Progenitor cell of endocrine pancreas (in vitro differentiated cells): ENCODE measurements at regions not wholly inside any gene's neighbourhood (a gene's known extent, or its start where the extent isn't known, plus 50 kb on each side); places are given as distances from the start of the nearest gene placed in this dataset.

Source experiments
- DNase-seq: peaks from one replicate; pipeline ENCODE4 v3.0.0; 2021; ENCODE audit warnings: low spot score; ENCODE audit not compliant: unreplicated experiment
- H3K27ac Mint-ChIP-seq: 2 replicates; pipeline ENCODE4 v1.8.0; 2021; ENCODE audit warnings: mild to moderate bottlenecking, moderate library complexity, mixed read lengths
- H3K27me3 Mint-ChIP-seq: 2 replicates; pipeline ENCODE4 v1.8.0; 2021; ENCODE audit warnings: mixed read lengths
- H3K36me3 Mint-ChIP-seq: 2 replicates; pipeline ENCODE4 v1.8.0; 2022; ENCODE audit warnings: mixed read lengths; ENCODE audit not compliant: insufficient read depth
- H3K4me1 Mint-ChIP-seq: 2 replicates; pipeline ENCODE4 v1.8.0; 2021; ENCODE audit warnings: low read depth, mixed read lengths
- H3K4me3 Mint-ChIP-seq: 2 replicates; pipeline ENCODE4 v1.8.0; 2021; ENCODE audit warnings: low read depth, mild to moderate bottlenecking, moderate library complexity, mixed read lengths
- H3K9me3 Mint-ChIP-seq: 2 replicates; pipeline ENCODE4 v1.8.0; 2021; ENCODE audit warnings: low read depth, mixed read lengths
- TF ChIP-seq, protein P1 (sequence below): fragments of 200-600 bp; sonication (generic); IDR thresholded peaks from one replicate; pipeline ENCODE4 v1.5.0; 2021; ENCODE audit warnings: antibody characterized with exemption, mild to moderate bottlenecking; ENCODE audit not compliant: unreplicated experiment

DNA sequence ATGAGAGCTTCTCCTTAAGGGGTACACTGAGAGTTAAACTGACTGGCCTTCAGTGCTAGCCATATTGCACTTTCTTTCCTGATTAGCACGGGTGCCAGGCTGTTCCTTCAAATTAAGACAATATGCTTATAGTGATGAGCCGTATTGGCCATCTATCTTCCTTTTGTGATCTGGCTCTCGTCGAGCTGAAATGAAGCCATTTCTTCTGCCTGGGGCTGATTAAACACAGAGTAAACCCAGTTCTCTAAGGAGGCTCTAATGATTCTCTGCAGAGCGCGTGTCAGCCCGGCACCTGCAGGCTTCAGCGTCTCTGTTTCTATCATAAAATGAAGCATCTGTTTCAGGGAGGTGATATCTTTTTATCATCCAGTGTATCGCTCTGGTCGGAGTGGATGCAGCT is 107.5 kb upstream of the NR2F2 start:
- Mint-ChIP-seq H3K9me3 (no peaks in the 10 kb centered on the region), H3K36me3 (no peaks in the 10 kb centered on the region), H3K27ac (no peak overlapping the region), H3K4me1 (peaks cover 4% of the 10 kb centered on the region), H3K4me3 (no peak overlapping the region), H3K27me3 (peaks cover 10% of the 10 kb centered on the region)
- DNase-seq: no peak
- TF ChIP-seq, protein P1, sequence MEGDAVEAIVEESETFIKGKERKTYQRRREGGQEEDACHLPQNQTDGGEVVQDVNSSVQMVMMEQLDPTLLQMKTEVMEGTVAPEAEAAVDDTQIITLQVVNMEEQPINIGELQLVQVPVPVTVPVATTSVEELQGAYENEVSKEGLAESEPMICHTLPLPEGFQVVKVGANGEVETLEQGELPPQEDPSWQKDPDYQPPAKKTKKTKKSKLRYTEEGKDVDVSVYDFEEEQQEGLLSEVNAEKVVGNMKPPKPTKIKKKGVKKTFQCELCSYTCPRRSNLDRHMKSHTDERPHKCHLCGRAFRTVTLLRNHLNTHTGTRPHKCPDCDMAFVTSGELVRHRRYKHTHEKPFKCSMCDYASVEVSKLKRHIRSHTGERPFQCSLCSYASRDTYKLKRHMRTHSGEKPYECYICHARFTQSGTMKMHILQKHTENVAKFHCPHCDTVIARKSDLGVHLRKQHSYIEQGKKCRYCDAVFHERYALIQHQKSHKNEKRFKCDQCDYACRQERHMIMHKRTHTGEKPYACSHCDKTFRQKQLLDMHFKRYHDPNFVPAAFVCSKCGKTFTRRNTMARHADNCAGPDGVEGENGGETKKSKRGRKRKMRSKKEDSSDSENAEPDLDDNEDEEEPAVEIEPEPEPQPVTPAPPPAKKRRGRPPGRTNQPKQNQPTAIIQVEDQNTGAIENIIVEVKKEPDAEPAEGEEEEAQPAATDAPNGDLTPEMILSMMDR: no peak

DNA sequence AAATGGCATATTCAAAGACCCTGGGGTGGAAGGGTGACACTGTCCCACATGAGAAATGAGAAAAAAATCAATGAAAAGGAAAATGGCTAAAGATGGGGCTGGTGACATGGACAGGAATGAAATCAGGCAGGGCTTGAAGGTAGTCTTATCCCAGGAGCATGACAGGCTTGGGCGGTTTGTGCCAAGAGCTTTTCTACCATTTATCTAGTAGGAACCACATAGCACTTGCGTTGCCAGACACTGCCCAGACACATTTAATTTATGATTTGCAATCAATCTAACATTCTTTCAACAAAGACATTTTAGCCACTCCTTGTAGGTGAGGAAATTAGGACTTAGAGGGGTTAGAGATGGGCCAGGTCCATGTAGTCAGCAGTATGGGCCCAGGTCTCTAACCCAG is 106.6 kb upstream of the NR2F2 start:
- no peaks in the 10 kb centered on the region for H3K9me3 Mint-ChIP-seq
- H3K27ac Mint-ChIP-seq: no peak overlapping the region
- H3K4me1 Mint-ChIP-seq: peaks cover 4% of the 10 kb centered on the region

DNA sequence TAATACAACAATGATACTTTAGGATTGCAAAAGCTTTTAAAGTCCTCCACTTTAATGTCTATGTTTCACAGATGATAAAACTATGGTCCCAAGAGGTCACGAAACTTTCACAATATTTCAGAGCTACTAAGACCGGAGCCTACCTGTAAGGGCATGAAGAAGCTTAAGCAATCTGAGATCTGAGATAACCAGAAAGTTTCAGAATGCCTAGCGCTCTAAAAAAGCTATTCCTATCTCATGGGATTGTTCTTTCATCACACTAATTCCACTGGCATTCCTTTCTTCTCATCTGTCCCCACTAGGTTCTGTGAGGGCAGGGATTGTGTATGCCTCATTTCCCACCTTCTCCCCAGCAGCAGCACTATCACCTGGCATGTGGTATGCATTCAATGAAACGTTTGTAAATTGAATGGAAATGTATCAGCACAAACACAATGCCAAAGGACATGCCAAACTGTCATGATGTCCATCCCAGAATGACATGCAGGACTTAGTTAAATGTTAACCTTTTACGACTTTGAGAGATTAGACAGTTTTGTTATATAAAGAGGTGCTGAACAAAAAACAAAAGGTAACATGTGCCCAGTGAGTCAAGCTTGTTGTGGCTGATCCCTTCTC is 104.7 kb upstream of the NR2F2 start:
- Mint-ChIP-seq H3K4me3 (no peak overlapping the region), H3K9me3 (no peaks in the 10 kb centered on the region), H3K27ac (no peak overlapping the region), H3K4me1 (peaks cover 4% of the 10 kb centered on the region), H3K27me3 (peaks cover 10% of the 10 kb centered on the region), H3K36me3 (no peaks in the 10 kb centered on the region)
- DNase-seq: no peak
- TF ChIP-seq, protein P1: no peak

More for the DNA sequence above, 106.6 kb upstream of the NR2F2 start:
- Mint-ChIP-seq H3K36me3 (no peaks in the 10 kb centered on the region), H3K27me3 (peaks cover 10% of the 10 kb centered on the region), H3K4me3 (no peak overlapping the region)
- DNase-seq: no peak
- TF ChIP-seq, protein P1: no peak

DNA sequence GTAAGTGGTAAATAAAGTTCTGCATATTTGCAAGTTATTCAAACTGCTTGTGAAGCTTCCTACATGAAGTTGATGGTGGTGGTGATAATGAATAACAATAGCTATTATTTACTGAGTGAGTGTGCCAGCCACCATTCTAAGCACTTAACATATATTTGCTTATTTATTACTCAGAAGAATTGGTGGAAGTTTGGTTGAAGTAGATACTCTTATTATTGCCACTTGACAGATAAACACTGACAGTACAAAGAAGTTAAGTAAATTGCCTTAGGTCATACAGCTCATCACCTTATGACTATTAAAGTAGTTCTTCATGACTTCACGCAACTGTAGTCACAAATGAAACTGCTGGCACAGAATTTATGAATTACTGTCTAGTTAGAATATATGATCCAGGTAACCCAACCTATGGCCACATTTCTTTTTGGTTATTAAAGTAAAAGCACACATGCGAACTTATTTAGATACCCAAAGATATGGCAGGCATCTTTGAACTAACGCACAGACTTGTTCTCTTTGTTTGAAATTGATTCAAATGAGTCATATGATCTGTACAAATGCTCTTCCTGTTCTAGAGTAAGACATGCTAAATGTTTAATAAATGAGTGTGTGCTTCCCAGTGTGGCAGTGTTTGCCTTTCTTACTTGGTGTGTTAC is 99.8 kb upstream of the NR2F2 start:
- H3K4me3 Mint-ChIP-seq: no peak overlapping the region
- H3K27me3 Mint-ChIP-seq: no peaks in the 10 kb centered on the region

DNA sequence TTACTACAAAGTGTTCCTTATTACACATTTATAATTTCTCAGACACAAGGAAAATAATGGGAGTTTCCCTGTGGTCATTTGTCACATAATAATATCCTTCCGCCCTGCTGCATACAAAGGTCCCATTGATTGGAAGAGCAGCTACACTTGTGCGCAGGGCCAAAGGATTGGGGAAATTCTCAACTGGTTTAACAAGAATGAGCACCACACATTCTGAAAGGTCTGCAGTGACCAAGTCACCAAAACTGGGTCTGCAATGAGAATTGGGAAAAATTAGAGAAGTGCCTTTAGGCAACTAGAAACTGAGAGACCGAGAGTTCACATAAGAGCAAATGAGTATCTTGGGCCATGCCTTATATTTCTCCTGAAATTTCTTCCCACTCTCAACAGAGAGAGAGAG is 98.2 kb upstream of the NR2F2 start:
- H3K4me1 Mint-ChIP-seq: peaks cover 9% of the 10 kb centered on the region
- H3K27me3 Mint-ChIP-seq: no peaks in the 10 kb centered on the region
- no peak overlapping the region for H3K4me3 Mint-ChIP-seq
- DNase-seq: no peak
- no peak overlapping the region for H3K27ac Mint-ChIP-seq
- TF ChIP-seq, protein P1: no peak
- no peaks in the 10 kb centered on the region for H3K9me3 Mint-ChIP-seq
- H3K36me3 Mint-ChIP-seq: no peaks in the 10 kb centered on the region

More for the DNA sequence above, 99.8 kb upstream of the NR2F2 start:
- H3K4me1 Mint-ChIP-seq: peaks cover 13% of the 10 kb centered on the region
- no peaks in the 10 kb centered on the region for H3K36me3 Mint-ChIP-seq
- no peak for DNase-seq
- H3K27ac Mint-ChIP-seq: no peak overlapping the region
- no peaks in the 10 kb centered on the region for H3K9me3 Mint-ChIP-seq
- TF ChIP-seq, protein P1: no peak
